ENCODE measurements at regions not wholly inside any gene's neighbourhood (a gene's known extent, or its start where the extent isn't known, plus 50 kb on each side); places are given as distances from the start of the nearest gene placed in this dataset.

- no peaks in the 10 kb centered on the region for H3K27me3 Mint-ChIP-seq (ENCODE audit: insufficient read depth, unreplicated experiment)
- no peaks in the 10 kb centered on the region for H3K36me3 Mint-ChIP-seq (ENCODE audit: insufficient read depth, unreplicated experiment)
- H3K4me3 ChIP-seq (ENCODE audit: low read depth, low read length): no peak overlapping the region
- ChIA-PET CTCF (no interaction called here), POLR2A (no interaction called here)
- BruUV-seq (replicated peaks): no TSS peak
- H3K9me3 ChIP-seq: no peaks in the 10 kb centered on the region
- no peak for TF ChIP-seq CTCF (IDR thresholded peaks at IDR 0.05; ENCODE audit: insufficient read depth in 1 of 2, low read depth in 1 of 2, low read length in 1 of 2, severe bottlenecking in 1 of 2, unreplicated experiment in 1 of 2)
- H3K4me3 Mint-ChIP-seq (ENCODE audit: unreplicated experiment): no peak overlapping the region
- no peaks in the 10 kb centered on the region for H3K4me1 Mint-ChIP-seq (ENCODE audit: low read depth, unreplicated experiment)
- no peak for DNase-seq
- no peaks in the 10 kb centered on the region for H3K9me3 Mint-ChIP-seq (ENCODE audit: unreplicated experiment)
- H3K4me1 ChIP-seq: no peaks in the 10 kb centered on the region
- no peaks in the 10 kb centered on the region for H3K36me3 ChIP-seq (ENCODE audit: control insufficient read depth, insufficient read depth, low read length)
- no peaks in the 10 kb centered on the region for H3K27me3 ChIP-seq (replicated peaks; ENCODE audit: control insufficient read depth, insufficient read depth, low read length)
- H3K27ac Mint-ChIP-seq (ENCODE audit: unreplicated experiment): no peak overlapping the region
- intact Hi-C loops (cut with micrococcal nuclease; ENCODE audit: unreplicated experiment): no loop called here
Observed at GRCh38 chr4:129614611-129615010, 518.7 kb downstream of the C4orf33 start.

- no peaks in the 10 kb centered on the region for H3K27me3 Mint-ChIP-seq (ENCODE audit: insufficient read depth, unreplicated experiment)
- no peak for DNase-seq
- Histone ChIP-seq H3K27me3 (replicated peaks; ENCODE audit: control insufficient read depth, insufficient read depth, low read length) (no peaks in the 10 kb centered on the region), H3K4me1 (no peaks in the 10 kb centered on the region), H3K9me3 (no peaks in the 10 kb centered on the region), H3K4me3 (ENCODE audit: low read depth, low read length) (no peak overlapping the region), H3K36me3 (ENCODE audit: control insufficient read depth, insufficient read depth, low read length) (no peaks in the 10 kb centered on the region)
- intact Hi-C loops (cut with micrococcal nuclease; ENCODE audit: unreplicated experiment): no loop called here
- no peaks in the 10 kb centered on the region for H3K36me3 Mint-ChIP-seq (ENCODE audit: insufficient read depth, unreplicated experiment)
- no peak overlapping the region for H3K4me3 Mint-ChIP-seq (ENCODE audit: unreplicated experiment)
- no peaks in the 10 kb centered on the region for H3K9me3 Mint-ChIP-seq (ENCODE audit: unreplicated experiment)
- BruUV-seq (replicated peaks): no TSS peak
- no peaks in the 10 kb centered on the region for H3K4me1 Mint-ChIP-seq (ENCODE audit: low read depth, unreplicated experiment)
- no peak for TF ChIP-seq CTCF (IDR thresholded peaks at IDR 0.05; ENCODE audit: insufficient read depth in 1 of 2, low read depth in 1 of 2, low read length in 1 of 2, severe bottlenecking in 1 of 2, unreplicated experiment in 1 of 2)
- ChIA-PET POLR2A (no interaction called here), CTCF (no interaction called here)
- no peak overlapping the region for H3K27ac Mint-ChIP-seq (ENCODE audit: unreplicated experiment)
Observed at GRCh38 chr4:129622566-129622965, 526.6 kb downstream of the C4orf33 start.

- no peak overlapping the region for H3K4me3 Mint-ChIP-seq (ENCODE audit: unreplicated experiment)
- no TSS peak for BruUV-seq (replicated peaks)
Observed at GRCh38 chr4:129623233-129623875, 527.4 kb downstream of the C4orf33 start.

More at GRCh38 chr4:129623233-129623875, 527.4 kb downstream of the C4orf33 start:
- CTCF ChIA-PET: no interaction called here
- Histone ChIP-seq H3K36me3 (ENCODE audit: control insufficient read depth, insufficient read depth, low read length) (no peaks in the 10 kb centered on the region), H3K27me3 (replicated peaks; ENCODE audit: control insufficient read depth, insufficient read depth, low read length) (no peaks in the 10 kb centered on the region), H3K4me3 (ENCODE audit: low read depth, low read length) (no peak overlapping the region), H3K9me3 (no peaks in the 10 kb centered on the region), H3K4me1 (no peaks in the 10 kb centered on the region)
- Mint-ChIP-seq H3K9me3 (ENCODE audit: unreplicated experiment) (no peaks in the 10 kb centered on the region), H3K27ac (ENCODE audit: unreplicated experiment) (no peak overlapping the region), H3K36me3 (ENCODE audit: insufficient read depth, unreplicated experiment) (no peaks in the 10 kb centered on the region), H3K27me3 (ENCODE audit: insufficient read depth, unreplicated experiment) (no peaks in the 10 kb centered on the region), H3K4me1 (ENCODE audit: low read depth, unreplicated experiment) (no peaks in the 10 kb centered on the region)
- intact Hi-C loops (cut with micrococcal nuclease; ENCODE audit: unreplicated experiment): no loop called here
- POLR2A ChIA-PET: no interaction called here
- no peak for TF ChIP-seq CTCF (IDR thresholded peaks at IDR 0.05; ENCODE audit: insufficient read depth in 1 of 2, low read depth in 1 of 2, low read length in 1 of 2, severe bottlenecking in 1 of 2, unreplicated experiment in 1 of 2)
- no peak for DNase-seq

Data from Caco-2 (cell line).